ENCODE measurements at regions not wholly inside any gene's neighbourhood (a gene's known extent, or its start where the extent isn't known, plus 50 kb on each side); places are given as distances from the start of the nearest gene placed in this dataset.
"Not testable (repeated sequence)": the region's sequence is repeated elsewhere in the genome, so short reads cannot be mapped to it uniquely, and the experiment has no call there.

DNA sequence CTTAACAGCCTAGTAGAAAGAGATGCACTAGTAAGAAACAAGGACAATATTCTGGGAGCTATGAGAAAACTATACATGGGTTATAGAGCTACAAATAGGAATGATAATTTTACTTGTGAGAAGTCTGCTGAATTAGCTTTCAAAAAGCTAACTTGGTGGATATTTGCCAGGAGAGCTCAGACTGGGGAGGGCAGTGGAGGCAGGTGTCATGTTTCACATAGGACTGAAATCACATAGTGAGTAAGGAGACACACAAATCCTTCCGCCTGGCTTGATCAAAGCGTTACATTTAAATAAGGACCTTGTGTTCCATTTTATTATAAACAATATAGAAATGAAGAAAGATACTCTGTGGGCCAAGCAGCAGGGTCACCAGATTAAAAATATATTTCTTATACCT is 235.0 kb downstream of the ISL1 start:
- Mint-ChIP-seq H3K9me3 (no peaks in the 10 kb centered on the region), H3K27me3 (no peaks in the 10 kb centered on the region), H3K4me3 (no peak overlapping the region), H3K4me1 (no peaks in the 10 kb centered on the region), H3K36me3 (no peaks in the 10 kb centered on the region), H3K27ac (no peak overlapping the region)

DNA sequence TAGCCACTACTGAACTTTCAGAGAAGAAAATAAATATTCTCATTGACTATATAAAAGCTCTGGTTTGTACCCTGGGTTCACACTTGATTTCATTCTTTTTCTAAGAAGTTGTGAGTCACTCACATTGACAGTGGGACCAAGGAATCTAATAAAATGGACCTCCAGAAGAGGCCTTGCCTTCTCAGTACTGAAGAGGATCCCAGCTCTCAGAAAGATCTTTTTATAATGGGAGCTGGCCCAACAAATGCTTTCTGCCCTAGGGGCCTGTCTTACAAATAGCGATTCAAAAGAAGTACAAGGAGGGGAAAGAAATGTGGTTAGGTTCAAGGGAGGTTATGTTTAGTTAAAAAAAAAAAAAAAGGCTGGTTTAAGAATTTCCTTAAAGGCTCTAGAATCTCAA is 237.9 kb downstream of the ISL1 start:
- Mint-ChIP-seq H3K27me3 (no peaks in the 10 kb centered on the region), H3K36me3 (no peaks in the 10 kb centered on the region), H3K9me3 (peaks cover 6% of the 10 kb centered on the region), H3K4me3 (no peak overlapping the region), H3K27ac (no peak overlapping the region), H3K4me1 (no peaks in the 10 kb centered on the region)

DNA sequence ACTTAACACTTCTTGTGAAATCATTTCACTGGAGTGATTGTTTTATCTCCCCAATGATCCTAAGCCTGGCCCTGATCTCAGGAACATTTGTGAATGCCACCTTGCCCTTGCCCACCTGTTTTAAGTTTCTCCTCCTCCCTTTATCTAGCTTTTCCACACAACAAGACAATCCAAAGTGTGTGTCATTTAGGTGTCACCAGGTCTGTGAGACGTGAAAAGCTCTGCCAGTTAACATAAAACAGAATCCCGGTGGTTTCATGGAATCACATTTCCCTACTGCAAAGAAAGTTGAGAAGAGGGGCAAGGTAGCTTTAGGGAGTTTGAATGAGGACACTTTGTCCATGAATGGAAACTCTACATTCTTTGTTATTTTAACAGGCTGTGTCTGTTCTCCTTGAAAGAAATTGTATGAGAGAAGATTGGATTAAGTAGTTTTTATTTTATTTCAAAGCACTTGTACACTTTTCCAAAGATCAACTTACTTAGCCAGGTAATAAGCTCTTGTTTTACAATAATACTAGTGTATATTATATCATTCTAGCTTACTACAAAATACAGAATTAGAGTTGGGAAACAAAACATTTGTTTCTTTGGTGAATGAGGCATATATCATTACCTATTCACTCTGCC is 239.0 kb downstream of the ISL1 start:
- Mint-ChIP-seq H3K9me3 (peaks cover 6% of the 10 kb centered on the region), H3K4me3 (no peak overlapping the region), H3K4me1 (no peaks in the 10 kb centered on the region), H3K27me3 (no peaks in the 10 kb centered on the region), H3K36me3 (no peaks in the 10 kb centered on the region), H3K27ac (no peak overlapping the region)

DNA sequence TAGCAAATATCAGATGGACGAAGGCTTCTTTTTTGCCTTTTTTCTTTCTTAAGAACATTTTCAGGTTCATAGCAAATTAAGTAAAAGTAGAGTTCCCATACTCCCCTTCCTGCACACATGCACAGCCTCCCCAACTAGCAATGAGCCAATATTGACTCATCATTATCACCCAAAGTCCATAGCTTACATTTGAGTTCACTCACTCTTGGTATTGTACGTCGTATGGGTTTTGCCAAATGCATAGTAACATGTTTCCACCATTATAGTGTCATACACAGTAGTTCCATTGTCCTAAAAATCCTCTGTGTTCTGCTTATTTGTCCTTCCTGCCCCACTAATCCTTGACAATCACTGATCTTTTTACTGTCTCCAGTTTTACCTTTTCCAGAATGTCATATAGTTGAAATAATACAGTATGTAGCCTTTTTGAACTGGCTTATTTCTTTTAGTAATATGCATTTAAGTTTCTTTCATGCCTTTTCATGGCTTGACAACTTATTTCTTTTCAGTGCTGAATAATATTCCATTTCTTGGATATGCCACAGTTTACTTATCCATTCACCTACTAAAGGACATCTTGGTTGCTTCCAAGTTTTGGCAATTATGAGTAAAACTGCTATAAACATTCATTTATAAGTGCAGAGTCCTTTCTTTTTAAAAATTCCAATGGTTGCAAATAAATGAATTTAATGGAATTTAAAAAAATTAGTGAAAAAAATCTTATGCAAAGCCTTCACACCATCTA is 242.1 kb downstream of the ISL1 start:
- Mint-ChIP-seq H3K9me3 (peaks cover 6% of the 10 kb centered on the region), H3K36me3 (no peaks in the 10 kb centered on the region), H3K4me3 (no peak overlapping the region), H3K4me1 (no peaks in the 10 kb centered on the region), H3K27me3 (no peaks in the 10 kb centered on the region), H3K27ac (no peak overlapping the region)

DNA sequence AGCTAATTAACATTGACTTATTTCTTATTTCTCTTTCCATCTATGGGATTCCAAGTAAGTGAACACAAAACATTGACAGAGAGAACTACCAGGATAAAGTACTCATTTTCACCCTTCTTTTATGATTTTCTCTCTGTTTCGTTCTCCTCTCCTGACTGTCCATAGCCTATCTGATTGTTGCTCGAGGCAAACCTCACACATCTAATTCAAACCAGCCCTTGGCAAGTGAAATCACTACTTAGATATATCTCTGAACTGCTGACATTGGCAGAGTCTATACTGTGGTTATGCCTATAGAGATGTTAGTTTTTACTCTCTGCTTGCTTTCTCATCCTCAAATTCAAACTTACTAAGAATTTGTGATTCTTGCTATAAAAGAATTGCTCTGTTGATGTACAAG is 248.8 kb downstream of the ISL1 start:
- H3K27me3 Mint-ChIP-seq = no peaks in the 10 kb centered on the region
- H3K27ac Mint-ChIP-seq = no peak overlapping the region
- H3K4me3 Mint-ChIP-seq = no peak overlapping the region
- H3K9me3 Mint-ChIP-seq = peaks cover 10% of the 10 kb centered on the region
- H3K36me3 Mint-ChIP-seq = no peaks in the 10 kb centered on the region
- no peaks in the 10 kb centered on the region for H3K4me1 Mint-ChIP-seq

DNA sequence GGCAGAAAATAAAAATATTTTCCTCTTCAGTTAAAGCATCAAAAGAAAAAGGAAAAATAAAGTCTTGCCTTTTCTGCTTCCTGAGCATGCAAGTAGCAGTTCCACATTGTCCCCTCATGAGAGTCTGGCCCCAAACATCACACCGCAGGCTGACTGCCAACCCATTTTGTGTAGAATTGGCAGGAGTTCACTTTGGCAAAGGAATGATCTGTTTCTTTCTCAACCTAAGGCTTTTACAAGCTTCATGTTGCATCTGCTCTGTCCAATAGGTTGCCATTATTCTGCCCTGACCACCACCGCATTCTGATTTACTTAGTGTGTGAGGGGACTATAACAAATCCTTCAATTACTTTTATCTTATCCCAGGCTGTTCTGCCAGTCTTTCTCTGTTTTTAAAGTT is 249.5 kb downstream of the ISL1 start:
- no peaks in the 10 kb centered on the region for H3K4me1 Mint-ChIP-seq
- H3K4me3 Mint-ChIP-seq = no peak overlapping the region
- H3K27me3 Mint-ChIP-seq = no peaks in the 10 kb centered on the region
- H3K36me3 Mint-ChIP-seq = no peaks in the 10 kb centered on the region
- H3K27ac Mint-ChIP-seq = no peak overlapping the region
- H3K9me3 Mint-ChIP-seq = peaks cover 10% of the 10 kb centered on the region

DNA sequence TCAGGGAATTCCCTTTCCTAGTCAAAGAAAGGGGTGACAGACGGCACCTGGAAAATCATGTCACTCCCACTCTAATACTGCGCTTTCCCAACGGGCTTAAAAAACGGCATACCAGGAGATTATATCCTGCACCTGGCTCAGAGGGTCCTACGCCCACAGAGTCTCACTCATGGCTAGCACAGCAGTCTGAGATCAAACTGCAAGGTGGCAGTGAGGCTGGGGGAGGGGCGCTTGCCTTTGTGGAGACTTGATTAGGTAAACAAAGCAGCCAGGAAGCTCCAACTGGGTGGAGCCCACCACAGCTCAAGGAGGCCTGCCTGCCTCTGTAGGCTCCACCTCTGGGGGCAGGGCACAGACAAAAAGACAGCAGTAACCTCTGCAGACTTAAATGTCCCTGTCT is 253.7 kb downstream of the ISL1 start:
- H3K27ac Mint-ChIP-seq, H3K4me3 Mint-ChIP-seq, H3K36me3 Mint-ChIP-seq, H3K9me3 Mint-ChIP-seq, H3K4me1 Mint-ChIP-seq, H3K27me3 Mint-ChIP-seq: not testable (repeated sequence)

DNA sequence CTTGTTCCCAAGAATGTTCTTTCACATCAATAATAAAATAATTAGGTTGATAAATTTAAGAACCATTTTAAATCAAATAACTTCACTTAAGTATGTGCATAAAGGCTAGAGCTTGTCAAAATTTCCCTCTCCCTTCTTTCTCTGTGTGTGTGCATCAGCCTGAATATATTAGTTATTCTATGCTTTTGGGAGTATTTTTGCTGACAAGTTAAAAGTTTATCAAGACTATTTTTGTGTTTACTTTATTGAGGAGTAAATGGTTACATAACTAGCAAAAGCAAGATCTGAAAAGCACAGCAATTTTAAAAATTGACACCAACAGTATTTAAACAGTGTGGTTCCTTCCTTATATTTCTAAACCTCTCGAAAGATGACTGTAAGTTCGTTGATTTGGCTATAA is 261.7 kb downstream of the ISL1 start:
- Mint-ChIP-seq H3K9me3 (no peaks in the 10 kb centered on the region), H3K27ac (no peak overlapping the region), H3K4me3 (no peak overlapping the region), H3K27me3 (no peaks in the 10 kb centered on the region), H3K36me3 (no peaks in the 10 kb centered on the region), H3K4me1 (no peaks in the 10 kb centered on the region)

DNA sequence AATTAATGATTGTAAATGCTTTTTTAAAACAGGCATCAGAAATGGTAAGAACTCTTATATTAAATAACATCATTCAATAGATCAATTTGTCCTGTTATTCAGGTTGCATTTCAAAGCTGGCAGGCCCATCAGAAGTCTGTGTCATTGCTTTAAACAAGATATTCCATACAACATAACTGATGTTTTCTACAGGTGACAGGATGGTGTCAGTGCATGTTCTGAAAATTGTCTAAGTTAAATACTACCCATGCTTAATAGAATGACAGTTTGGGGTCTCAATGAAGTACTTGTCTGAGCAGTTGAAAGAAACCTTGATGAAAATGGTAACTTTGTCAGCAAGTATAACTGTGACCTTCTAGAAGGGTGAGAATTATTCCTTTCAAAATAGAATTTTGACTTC is 263.2 kb downstream of the ISL1 start:
- no peaks in the 10 kb centered on the region for H3K36me3 Mint-ChIP-seq

DNA sequence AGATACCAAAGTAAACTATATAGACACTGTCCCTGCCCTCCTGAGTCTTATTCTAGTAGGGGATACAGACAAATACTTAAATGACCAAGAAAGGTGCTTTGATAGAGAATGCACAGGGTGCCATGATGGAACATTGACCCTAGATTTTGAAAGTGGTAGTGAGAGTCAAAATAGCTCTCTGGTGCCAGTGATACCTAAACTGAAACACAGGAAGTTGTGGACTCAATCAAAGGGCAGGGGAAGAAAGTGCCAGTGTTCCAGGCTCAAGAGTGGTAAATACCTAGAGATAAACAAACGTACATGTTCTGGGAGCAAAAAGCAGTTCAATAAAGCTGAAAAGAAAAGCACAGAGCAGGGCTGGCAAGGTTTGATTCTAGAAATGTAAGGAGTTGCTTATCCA is 267.6 kb downstream of the ISL1 start:
- Mint-ChIP-seq H3K9me3 (no peaks in the 10 kb centered on the region), H3K36me3 (no peaks in the 10 kb centered on the region), H3K4me3 (no peak overlapping the region), H3K4me1 (no peaks in the 10 kb centered on the region), H3K27ac (no peak overlapping the region), H3K27me3 (no peaks in the 10 kb centered on the region)

More for the DNA sequence above, 263.2 kb downstream of the ISL1 start:
- Mint-ChIP-seq H3K4me1 (no peaks in the 10 kb centered on the region), H3K9me3 (no peaks in the 10 kb centered on the region), H3K4me3 (no peak overlapping the region), H3K27me3 (no peaks in the 10 kb centered on the region), H3K27ac (no peak overlapping the region)

DNA sequence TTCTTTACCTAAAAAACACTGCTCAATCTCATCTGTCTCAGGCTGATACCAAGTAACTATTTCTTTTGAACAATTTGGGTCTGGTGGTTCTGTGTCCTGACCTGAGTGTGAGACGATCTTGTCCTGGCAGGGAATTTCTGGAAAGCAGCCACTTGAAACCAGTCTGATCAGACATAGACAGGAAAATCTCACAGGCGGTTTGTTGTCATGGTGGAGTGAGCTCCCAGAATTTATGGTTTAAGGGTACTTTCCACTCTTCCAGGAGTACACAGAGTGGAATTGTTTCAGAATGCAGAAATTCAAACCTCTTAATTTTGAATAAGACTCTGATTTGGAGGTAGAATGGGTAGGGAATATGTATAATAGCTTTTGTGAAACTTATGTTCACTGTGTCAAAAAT is 268.2 kb downstream of the ISL1 start:
- Mint-ChIP-seq H3K36me3 (no peaks in the 10 kb centered on the region), H3K9me3 (no peaks in the 10 kb centered on the region), H3K4me3 (no peak overlapping the region), H3K4me1 (no peaks in the 10 kb centered on the region), H3K27ac (no peak overlapping the region), H3K27me3 (no peaks in the 10 kb centered on the region)

DNA sequence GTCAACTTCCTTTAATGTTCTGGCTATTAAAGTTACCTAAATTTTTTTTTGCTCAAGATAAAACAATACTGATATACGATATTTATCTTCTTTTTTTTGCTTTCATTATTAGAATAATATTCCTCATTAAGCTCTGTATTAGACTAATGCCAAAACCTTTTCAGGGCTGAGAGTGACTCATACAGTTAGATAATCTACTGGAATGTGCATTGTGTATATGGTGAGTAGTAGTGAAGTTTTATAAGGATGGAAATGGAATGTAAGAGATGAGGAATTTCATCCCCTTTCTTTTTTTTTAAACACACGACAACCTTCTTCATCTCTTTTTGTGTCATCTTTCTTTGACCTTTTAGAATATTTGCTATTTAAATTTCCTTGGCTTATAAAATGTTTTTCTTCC is 268.6 kb downstream of the ISL1 start:
- H3K4me3 Mint-ChIP-seq = no peak overlapping the region
- no peaks in the 10 kb centered on the region for H3K9me3 Mint-ChIP-seq
- no peak overlapping the region for H3K27ac Mint-ChIP-seq
- H3K4me1 Mint-ChIP-seq = no peaks in the 10 kb centered on the region
- H3K27me3 Mint-ChIP-seq = no peaks in the 10 kb centered on the region
- H3K36me3 Mint-ChIP-seq = no peaks in the 10 kb centered on the region

DNA sequence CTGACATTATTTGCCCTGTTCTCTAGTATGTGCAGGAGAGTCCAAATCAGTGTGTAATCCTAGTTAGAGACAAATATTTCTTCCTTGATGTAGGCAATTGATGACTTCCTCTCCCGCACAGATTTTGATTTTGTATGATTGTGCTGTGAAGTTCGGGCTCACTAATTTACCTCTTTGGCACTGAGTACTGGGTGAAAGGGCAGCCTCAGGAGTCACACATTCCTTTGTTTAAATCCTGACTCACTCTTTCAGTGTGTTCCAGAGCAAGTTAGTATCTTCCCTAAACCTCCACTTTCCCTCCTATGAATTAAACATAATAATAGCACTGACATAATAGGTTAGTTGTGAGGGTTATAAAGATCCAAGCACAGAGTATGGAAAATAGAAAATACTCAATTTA is 269.7 kb downstream of the ISL1 start:
- Mint-ChIP-seq H3K27ac (no peak overlapping the region), H3K4me3 (no peak overlapping the region), H3K9me3 (no peaks in the 10 kb centered on the region), H3K36me3 (no peaks in the 10 kb centered on the region), H3K27me3 (no peaks in the 10 kb centered on the region), H3K4me1 (no peaks in the 10 kb centered on the region)

DNA sequence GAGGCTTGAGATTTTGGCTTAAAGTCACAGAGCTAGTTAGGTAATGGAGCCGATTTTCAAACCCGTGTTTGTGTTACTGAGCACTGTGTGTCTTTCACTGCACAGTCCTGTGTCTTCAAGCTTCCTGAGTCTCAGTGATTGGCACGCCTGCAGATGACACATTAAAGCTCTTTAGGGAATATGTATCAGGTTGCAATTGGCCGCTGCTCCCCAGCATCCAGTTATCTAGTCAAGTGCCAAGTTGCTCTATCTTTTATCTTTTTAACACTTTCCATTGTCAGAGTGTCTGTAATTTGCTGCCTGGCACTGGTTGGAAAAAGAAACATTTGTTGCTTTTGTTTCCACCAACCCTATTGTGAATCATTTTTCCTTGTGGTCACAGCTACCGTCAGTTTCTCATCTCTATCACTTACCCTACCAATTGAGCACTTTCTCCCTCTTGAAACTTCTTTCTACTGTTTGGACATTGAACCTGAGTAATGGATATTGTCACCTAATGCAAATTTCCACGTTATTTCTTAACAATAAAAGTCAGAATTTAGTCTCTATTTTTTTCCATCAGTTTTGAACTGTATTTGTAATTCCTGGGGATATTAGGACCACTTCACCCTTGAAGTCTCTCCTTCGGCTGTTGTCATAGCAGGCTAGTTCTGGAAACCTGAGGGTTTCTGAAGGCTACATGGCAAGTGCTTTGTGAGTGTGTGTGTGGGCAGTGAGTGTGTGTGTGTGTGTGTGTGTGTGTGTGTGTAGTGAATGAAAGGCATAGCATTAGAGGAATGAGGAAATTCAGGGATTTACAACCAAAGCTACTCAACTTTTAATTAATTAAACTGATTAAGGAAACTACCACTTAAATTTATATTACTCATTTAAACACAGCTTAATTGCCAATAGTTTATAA is 274.3 kb downstream of the ISL1 start:
- no peak overlapping the region for H3K4me3 Mint-ChIP-seq
- no peak overlapping the region for H3K27ac Mint-ChIP-seq
- no peaks in the 10 kb centered on the region for H3K9me3 Mint-ChIP-seq
- H3K27me3 Mint-ChIP-seq = no peaks in the 10 kb centered on the region
- no peaks in the 10 kb centered on the region for H3K36me3 Mint-ChIP-seq
- H3K4me1 Mint-ChIP-seq = no peaks in the 10 kb centered on the region

DNA sequence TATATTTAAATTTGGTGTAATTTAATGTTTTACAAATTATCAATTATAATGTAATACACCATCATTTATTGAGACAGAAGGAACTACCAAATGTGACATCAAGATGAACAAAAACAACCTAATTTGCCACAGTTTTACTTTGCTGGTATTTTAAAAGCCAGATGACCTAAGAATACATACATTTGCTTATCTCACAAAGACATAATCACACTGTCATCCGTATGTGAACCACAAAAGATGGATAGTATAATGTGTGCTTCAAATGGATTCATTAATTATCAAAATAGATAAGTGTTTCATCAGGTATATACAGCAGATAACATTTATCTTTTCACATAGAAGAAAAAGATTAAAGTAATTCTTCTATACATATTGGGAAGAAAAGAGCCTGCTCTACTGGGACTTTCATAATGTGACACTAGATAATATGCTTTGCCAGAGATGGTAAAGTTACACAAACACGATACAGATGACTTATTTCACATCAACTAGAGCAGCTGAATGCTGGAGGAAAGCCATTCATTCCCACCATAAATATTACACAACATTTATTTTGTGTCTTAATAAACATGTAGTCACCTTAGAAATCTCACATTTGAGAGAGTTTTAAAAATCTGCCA is 278.5 kb downstream of the ISL1 start:
- Mint-ChIP-seq H3K27ac (no peak overlapping the region), H3K27me3 (no peaks in the 10 kb centered on the region), H3K36me3 (no peaks in the 10 kb centered on the region), H3K9me3 (peaks cover 4% of the 10 kb centered on the region), H3K4me3 (no peak overlapping the region), H3K4me1 (no peaks in the 10 kb centered on the region)

All from activated naive CD4-positive, alpha-beta T cell treated with anti-CD3 and anti-CD28 coated beads, Interleukin-2, amount 50 U/mL, for 24 hours (primary cell).